ENCODE measurements at regions not wholly inside any gene's neighbourhood (a gene's known extent, or its start where the extent isn't known, plus 50 kb on each side); places are given as distances from the start of the nearest gene placed in this dataset.

DNA sequence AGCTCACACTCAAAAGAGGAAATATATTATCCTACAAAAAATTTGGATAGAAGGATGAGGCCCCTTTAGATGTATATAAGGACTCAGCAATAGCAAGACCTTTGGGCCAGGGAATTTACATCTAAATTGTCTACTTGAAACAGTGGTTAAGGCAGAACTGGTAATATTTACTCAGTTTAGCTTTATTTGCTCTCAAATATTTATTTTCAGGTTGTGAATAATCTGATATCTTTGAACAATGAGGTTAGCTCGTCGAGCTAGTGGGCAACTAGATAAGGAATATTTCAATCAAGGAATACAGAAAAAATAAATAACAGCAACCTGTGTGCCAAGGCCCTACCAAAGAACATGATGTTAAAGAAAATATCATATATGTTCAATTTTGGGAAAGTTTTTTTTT, 966.3 kb downstream of the DTWD2 start:
- no peak overlapping the region for H3K4me3 ChIP-seq (ENCODE audit: low read depth, low read length)
- DNase-seq (ENCODE audit: low read depth), result no peak
- TF ChIP-seq, protein P1, sequence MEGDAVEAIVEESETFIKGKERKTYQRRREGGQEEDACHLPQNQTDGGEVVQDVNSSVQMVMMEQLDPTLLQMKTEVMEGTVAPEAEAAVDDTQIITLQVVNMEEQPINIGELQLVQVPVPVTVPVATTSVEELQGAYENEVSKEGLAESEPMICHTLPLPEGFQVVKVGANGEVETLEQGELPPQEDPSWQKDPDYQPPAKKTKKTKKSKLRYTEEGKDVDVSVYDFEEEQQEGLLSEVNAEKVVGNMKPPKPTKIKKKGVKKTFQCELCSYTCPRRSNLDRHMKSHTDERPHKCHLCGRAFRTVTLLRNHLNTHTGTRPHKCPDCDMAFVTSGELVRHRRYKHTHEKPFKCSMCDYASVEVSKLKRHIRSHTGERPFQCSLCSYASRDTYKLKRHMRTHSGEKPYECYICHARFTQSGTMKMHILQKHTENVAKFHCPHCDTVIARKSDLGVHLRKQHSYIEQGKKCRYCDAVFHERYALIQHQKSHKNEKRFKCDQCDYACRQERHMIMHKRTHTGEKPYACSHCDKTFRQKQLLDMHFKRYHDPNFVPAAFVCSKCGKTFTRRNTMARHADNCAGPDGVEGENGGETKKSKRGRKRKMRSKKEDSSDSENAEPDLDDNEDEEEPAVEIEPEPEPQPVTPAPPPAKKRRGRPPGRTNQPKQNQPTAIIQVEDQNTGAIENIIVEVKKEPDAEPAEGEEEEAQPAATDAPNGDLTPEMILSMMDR (IDR thresholded peaks at IDR 0.05; ENCODE audit: low read depth, low read length, missing control alignments), result no peak
- in situ Hi-C loops (cut with HindIII; ENCODE audit: low sequenced_read_pairs), result no loop called here

DNA sequence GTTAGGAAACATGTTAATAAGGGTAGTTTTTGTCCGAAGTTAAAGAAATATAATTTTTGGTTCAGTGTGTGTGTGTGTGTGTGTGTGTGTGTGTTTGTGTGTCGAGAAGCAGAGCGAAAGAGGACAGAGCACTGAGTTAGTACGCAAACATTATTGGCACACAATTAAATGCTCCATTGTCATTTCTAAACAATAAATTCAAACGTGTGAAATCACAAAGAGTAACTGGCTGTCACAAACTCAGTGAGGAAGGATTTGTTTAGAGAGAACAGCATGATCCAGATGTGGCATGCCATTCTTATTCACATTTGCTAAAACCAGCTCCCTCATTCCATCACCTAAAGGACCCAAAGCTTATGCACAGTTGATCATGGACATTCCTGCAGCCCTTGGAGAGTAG, 970.8 kb downstream of the DTWD2 start:
- DNase-seq (ENCODE audit: low read depth), result no peak
- in situ Hi-C loops (cut with HindIII; ENCODE audit: low sequenced_read_pairs), result no loop called here
- H3K4me3 ChIP-seq (ENCODE audit: low read depth, low read length), result no peak overlapping the region
- TF ChIP-seq, protein P1 (IDR thresholded peaks at IDR 0.05; ENCODE audit: low read depth, low read length, missing control alignments), result no peak

DNA sequence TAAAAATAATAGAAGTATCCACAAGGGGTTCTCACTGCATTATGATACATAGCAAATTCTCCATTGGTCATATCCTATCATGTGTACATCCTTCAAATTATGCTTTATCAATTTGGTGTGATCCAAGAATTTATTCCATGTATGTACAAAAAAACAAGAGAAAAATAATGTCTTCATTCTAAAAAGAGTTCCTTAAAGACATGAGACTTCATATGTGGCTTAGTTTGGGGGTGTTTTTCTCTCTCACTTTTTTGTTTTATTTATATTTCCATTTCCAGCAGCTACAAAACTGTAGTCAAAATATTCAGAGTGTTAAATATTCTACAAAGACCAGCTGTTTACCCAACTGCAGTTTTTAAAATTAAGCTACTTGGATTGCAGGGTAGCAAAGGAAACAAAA, 972.0 kb downstream of the DTWD2 start:
- in situ Hi-C loops (cut with HindIII; ENCODE audit: low sequenced_read_pairs), result no loop called here
- no peak overlapping the region for H3K4me3 ChIP-seq (ENCODE audit: low read depth, low read length)
- DNase-seq (ENCODE audit: low read depth), result no peak
- TF ChIP-seq, protein P1 (IDR thresholded peaks at IDR 0.05; ENCODE audit: low read depth, low read length, missing control alignments), result no peak

DNA sequence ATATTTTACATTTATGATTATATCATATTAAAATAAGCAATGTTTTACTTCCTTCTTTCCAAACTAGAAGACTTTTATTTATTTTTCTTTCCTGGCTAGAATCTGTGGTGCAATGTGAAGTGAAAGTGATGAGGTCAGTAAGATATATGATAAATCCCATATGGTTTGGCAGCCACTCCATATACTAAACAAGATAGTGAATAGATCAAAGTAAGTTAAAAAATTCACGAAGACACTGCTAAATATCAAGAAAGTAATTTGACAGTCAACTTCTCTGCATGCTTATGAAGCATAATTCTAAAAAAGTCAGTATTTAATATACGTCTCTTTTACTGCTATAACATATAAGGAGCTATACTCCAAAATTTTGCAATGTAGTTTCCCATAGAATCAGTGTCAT, 972.8 kb downstream of the DTWD2 start:
- in situ Hi-C loops (cut with HindIII; ENCODE audit: low sequenced_read_pairs), result no loop called here
- H3K4me3 ChIP-seq (ENCODE audit: low read depth, low read length), result no peak overlapping the region
- no peak for DNase-seq (ENCODE audit: low read depth)
- TF ChIP-seq, protein P1 (IDR thresholded peaks at IDR 0.05; ENCODE audit: low read depth, low read length, missing control alignments), result no peak

DNA sequence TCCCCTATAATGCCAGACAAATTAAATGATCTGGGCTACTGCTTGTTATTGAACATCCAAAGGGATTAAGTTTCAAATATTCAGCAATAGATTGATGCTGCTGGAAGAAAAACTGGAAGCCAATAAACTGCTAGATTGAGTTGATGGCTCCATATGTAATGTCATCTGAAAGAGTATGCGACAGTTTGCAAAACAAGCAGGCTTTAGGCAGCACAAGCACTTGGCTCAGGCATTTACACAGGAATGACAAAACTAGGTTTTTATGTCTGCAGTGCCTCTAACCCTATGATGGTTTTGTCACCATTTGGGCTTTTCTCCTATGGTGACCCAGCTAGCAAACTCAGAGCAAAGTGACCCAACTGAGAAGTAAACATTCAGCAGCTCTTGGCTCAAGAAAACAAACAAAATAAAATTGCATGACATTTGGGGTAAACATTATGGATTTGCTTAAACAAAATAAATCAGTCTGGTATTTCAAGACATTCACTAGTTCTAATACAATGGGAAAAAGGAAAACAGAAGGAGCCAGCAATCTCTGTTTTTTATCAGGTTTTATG, 978.5 kb downstream of the DTWD2 start:
- TF ChIP-seq, protein P1 (IDR thresholded peaks at IDR 0.05; ENCODE audit: low read depth, low read length, missing control alignments), result no peak
- no peak for DNase-seq (ENCODE audit: low read depth)
- in situ Hi-C loops (cut with HindIII; ENCODE audit: low sequenced_read_pairs), result no loop called here
- no peak overlapping the region for H3K4me3 ChIP-seq (ENCODE audit: low read depth, low read length)

DNA sequence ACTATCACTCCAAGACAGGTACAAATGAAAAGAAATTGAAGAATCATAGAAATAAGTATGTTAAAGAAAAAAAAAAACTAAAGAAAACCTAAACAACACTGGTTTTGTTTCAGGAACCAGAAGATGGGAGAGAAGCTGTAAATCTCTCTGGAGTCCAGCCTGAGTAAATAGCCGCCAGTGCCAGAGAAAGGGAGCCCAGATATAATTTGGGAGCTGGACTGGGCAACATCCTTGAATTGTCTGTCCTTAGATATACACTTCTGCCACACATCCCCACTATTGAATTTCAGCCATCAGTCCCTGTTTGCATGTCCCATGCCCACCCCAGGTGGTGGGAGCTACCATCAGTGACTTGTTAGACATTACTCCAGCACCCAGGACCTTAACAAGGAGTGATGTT, 979.6 kb downstream of the DTWD2 start:
- DNase-seq (ENCODE audit: low read depth), result no peak
- in situ Hi-C loops (cut with HindIII; ENCODE audit: low sequenced_read_pairs), result no loop called here
- TF ChIP-seq, protein P1 (IDR thresholded peaks at IDR 0.05; ENCODE audit: low read depth, low read length, missing control alignments), result no peak
- H3K4me3 ChIP-seq (ENCODE audit: low read depth, low read length), result no peak overlapping the region

DNA sequence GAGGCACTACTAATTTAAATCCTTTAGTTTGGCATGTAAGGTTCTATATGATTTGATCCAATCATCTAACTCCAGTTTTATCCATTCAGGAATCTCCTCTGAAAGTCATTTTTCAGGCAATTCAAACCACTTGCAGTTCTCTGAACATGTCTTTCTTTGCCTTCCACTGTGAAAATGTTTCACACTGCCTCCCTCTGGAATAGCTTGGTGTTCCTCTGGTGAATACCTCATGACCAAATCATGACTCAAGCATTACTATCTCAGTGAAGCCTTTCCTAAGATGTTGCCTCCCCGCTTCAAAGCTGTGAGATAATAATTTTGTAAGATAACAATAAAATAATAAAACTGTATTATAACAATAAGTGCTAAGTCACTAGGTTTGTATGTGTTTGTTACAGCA, 981.1 kb downstream of the DTWD2 start:
- TF ChIP-seq, protein P1 (IDR thresholded peaks at IDR 0.05; ENCODE audit: low read depth, low read length, missing control alignments), result no peak
- H3K4me3 ChIP-seq (ENCODE audit: low read depth, low read length), result no peak overlapping the region
- no peak for DNase-seq (ENCODE audit: low read depth)
- in situ Hi-C loops (cut with HindIII; ENCODE audit: low sequenced_read_pairs), result no loop called here
